K562 (cell line): ENCODE measurements at regions not wholly inside any gene's neighbourhood (a gene's known extent, or its start where the extent isn't known, plus 50 kb on each side); places are given as distances from the start of the nearest gene placed in this dataset.

ENCODE experiments used
- ATAC-seq: fragments of 200-7000 bp; cut with Tn5 transposase; 3 replicates; pipeline ENCODE4 v1.9.1; 2020; ENCODE audit warnings: moderate library complexity
- BruUV-seq: library from RNA; stranded (reverse); fragments of 400-500 nt; replicated peaks from 2 replicates; lab custom pipeline; 2021; lab: Mats Ljungman, UMichigan
- CTCF ChIA-PET: fragments of 300-600 bp; formaldehyde crosslinking; extraction: SDS; loops from one replicate; lab custom pipeline; 2021; ENCODE audit warnings: low intra/inter-chr PET ratio; lab: Yijun Ruan, JAX
- POLR2A ChIA-PET: fragments of 300-600, 350-650 bp; sonication (Branson Sonifier 250); formaldehyde crosslinking; extraction: SDS; loops from one replicate; lab custom pipeline; 2021; ENCODE audit warnings: antibody characterized with exemption, inconsistent platforms; lab: Yijun Ruan, JAX
- DNase-seq, 4 experiments: peaks; one replicate each; pipeline versions ENCODE4 v3.0.0 to v3.0.0-alpha.2; 2011 to 2018; ENCODE audit warnings: low spot score in 3 of 4, mixed read lengths in 3 of 4; ENCODE audit errors: extremely low read depth in 1 of 4
- FAIRE-seq: peaks from 2 replicates; lab custom pipeline; 2011; peaks lifted over from hg19 to GRCh38; lab: Jason Lieb, UNC
- H2AFZ ChIP-seq: 2 replicates; pipeline ENCODE4 v1.6.0; 2011; ENCODE audit warnings: low read depth, low read length, control low read depth, inconsistent platforms
- H3K27ac ChIP-seq: fragments of 200-600 bp; 3 replicates; pipeline ENCODE4 v1.8.0; 2011; ENCODE audit warnings: low read depth, mild to moderate bottlenecking, control low read depth, inconsistent platforms, low read length, moderate library complexity, mixed read lengths; ENCODE audit errors: extremely low read depth
- H3K27me3 ChIP-seq, 2 experiments: fragments of 300-600 bp in 1 of 2; 2 replicates in 1 of 2; 3 replicates in 1 of 2; pipeline versions ENCODE4 v1.6.0 to v1.8.0; 2011; ENCODE audit warnings: inconsistent platforms in 2 of 2, low read length in 2 of 2, mild to moderate bottlenecking in 1 of 2, mixed read lengths in 1 of 2, moderate library complexity in 1 of 2; ENCODE audit not compliant: control insufficient read depth in 2 of 2, insufficient read depth in 2 of 2
- H3K36me3 ChIP-seq: fragments of 300-600 bp; 3 replicates; pipeline ENCODE4 v1.8.0; 2011; ENCODE audit warnings: mild to moderate bottlenecking, low read length, inconsistent platforms; ENCODE audit not compliant: control insufficient read depth, insufficient read depth
- H3K4me1 ChIP-seq, 2 experiments: fragments of 200-600 bp in 1 of 2; replicated peaks in 1 of 2; 2 replicates in 1 of 2; 3 replicates in 1 of 2; pipeline versions ENCODE4 v1.5.1 to v1.8.0; 2011; ENCODE audit warnings: inconsistent platforms in 2 of 2, low read length in 2 of 2, mild to moderate bottlenecking in 1 of 2, mixed read lengths in 1 of 2, moderate library complexity in 1 of 2; ENCODE audit not compliant: control insufficient read depth in 2 of 2, insufficient read depth in 2 of 2
- H3K4me2 ChIP-seq: 2 replicates; pipeline ENCODE4 v1.6.1; 2011; ENCODE audit warnings: low read length, control low read depth, inconsistent platforms, mixed read lengths; ENCODE audit not compliant: insufficient read depth
- H3K4me3 ChIP-seq: fragments of 200-600 bp; sonication (generic), shearing (Covaris generic); 2 replicates; pipeline ENCODE4 v1.5.1; 2016; ENCODE audit warnings: control low read depth, inconsistent platforms
- H3K79me2 ChIP-seq: fragments of 200-600 bp; 3 replicates; pipeline ENCODE4 v1.8.0; 2011; ENCODE audit warnings: low read length, inconsistent platforms; ENCODE audit not compliant: control insufficient read depth, insufficient read depth
- H3K9ac ChIP-seq, 2 experiments: 2 replicates each; pipeline versions ENCODE4 v1.6.0 to v1.6.1; 2011; ENCODE audit warnings: low read depth in 2 of 2, low read length in 2 of 2, control low read depth in 1 of 2, inconsistent platforms in 1 of 2, mild to moderate bottlenecking in 1 of 2, mixed read lengths in 1 of 2; ENCODE audit not compliant: insufficient read depth in 1 of 2
- H3K9me1 ChIP-seq: one replicate; pipeline ENCODE4 v1.6.0; 2011; ENCODE audit warnings: inconsistent platforms, mild to moderate bottlenecking, low read length, moderate library complexity; ENCODE audit not compliant: control insufficient read depth, insufficient read depth
- H3K9me3 ChIP-seq: replicated peaks from 2 replicates; pipeline ENCODE4 v1.5.1; 2011; ENCODE audit warnings: low read depth, low read length, inconsistent platforms; ENCODE audit not compliant: control insufficient read depth, insufficient read depth
- H4K20me1 ChIP-seq: replicated peaks from 2 replicates; pipeline ENCODE4 v1.6.1; 2011; ENCODE audit warnings: low read length, inconsistent platforms, mixed read lengths; ENCODE audit not compliant: control insufficient read depth, insufficient read depth
- BRD4 ChIP-seq: fragments of 200-600 bp; sonication (generic); IDR thresholded peaks from 2 replicates; pipeline ENCODE4 v1.6.1; 2017; ENCODE audit warnings: inconsistent platforms
- E2F4 ChIP-seq: sonication (generic); formaldehyde crosslinking; IDR thresholded peaks from 2 replicates; pipeline ENCODE4 v1.8.0; 2022; ENCODE audit warnings: mild to moderate bottlenecking, low read depth, missing genetic modification reagents
- GTF2F1 ChIP-seq: IDR thresholded peaks from 2 replicates; pipeline ENCODE4 v1.6.1; 2011; ENCODE audit warnings: low read depth, low read length, improper control_type of control experiment
- HDAC1 ChIP-seq, 2 experiments: fragments of 450-650 bp; IDR thresholded peaks; 2 replicates each; pipeline ENCODE4 v1.6.1; 2016 to 2017; ENCODE audit warnings: inconsistent platforms in 1 of 2, mild to moderate bottlenecking in 1 of 2, moderate library complexity in 1 of 2
- HNRNPUL1 ChIP-seq: fragments of 200-400 bp; formaldehyde crosslinking; IDR thresholded peaks from 2 replicates; pipeline ENCODE4 v1.6.1; 2017; ENCODE audit warnings: low read length
- JUN ChIP-seq, 2 experiments: sonication (generic) in 1 of 2; formaldehyde crosslinking in 1 of 2; IDR thresholded peaks; 2 replicates each; pipeline versions ENCODE4 v1.6.1 to v1.8.0; 2012 to 2022; ENCODE audit warnings: borderline replicate concordance in 2 of 2, mild to moderate bottlenecking in 2 of 2, improper control_type of control experiment in 1 of 2, low read depth in 1 of 2, low read length in 1 of 2, missing genetic modification reagents in 1 of 2
- MED1 ChIP-seq: sonication (generic); formaldehyde crosslinking; IDR thresholded peaks from 2 replicates; pipeline ENCODE4 v1.8.1; 2023; ENCODE audit warnings: missing genetic modification reagents, borderline replicate concordance
- RFX5 ChIP-seq: IDR thresholded peaks from 2 replicates; pipeline ENCODE4 v1.6.1; 2011; ENCODE audit warnings: low read depth, mild to moderate bottlenecking, improper control_type of control experiment, low read length
- TAL1 ChIP-seq: fragments of 450-650 bp; IDR thresholded peaks from 2 replicates; pipeline ENCODE4 v1.6.1; 2016; ENCODE audit warnings: mild to moderate bottlenecking
- THRAP3 ChIP-seq: fragments of 450-650 bp; IDR thresholded peaks from 2 replicates; pipeline ENCODE4 v1.6.1; 2016; ENCODE audit warnings: mild to moderate bottlenecking, inconsistent platforms, borderline replicate concordance
- TSHZ1 ChIP-seq: fragments of 250-450 bp; sonication (Bioruptor Pico); IDR thresholded peaks from 2 replicates; pipeline ENCODE4 v1.4.0; 2020; ENCODE audit warnings: mild to moderate bottlenecking, moderate library complexity
- ZBTB43 ChIP-seq: sonication (generic); formaldehyde crosslinking; IDR thresholded peaks from 2 replicates; pipeline ENCODE4 v1.8.0; 2023; ENCODE audit warnings: mild to moderate bottlenecking, missing genetic modification reagents
- ZNF561 ChIP-seq: fragments of 450-650 bp; formaldehyde crosslinking; conservative IDR thresholded peaks from 2 replicates; pipeline ENCODE4 v1.4.0; 2020; ENCODE audit warnings: mild to moderate bottlenecking, moderate library complexity
- ZNF717 ChIP-seq: fragments of 250-450 bp; sonication (Bioruptor Pico); IDR thresholded peaks from 2 replicates; pipeline ENCODE4 v1.5.0; 2021
- in situ Hi-C: fragments of 300-500 bp; cut with MboI; formaldehyde crosslinking; loops from 4 replicates; pipeline ENCODE4 v1.15.0; 2018; ENCODE audit warnings: inconsistent platforms, mixed read lengths
- intact Hi-C: fragments of 100-400 bp; cut with micrococcal nuclease; formaldehyde crosslinking; loops from 2 replicates; pipeline ENCODE4 v1.14.2; 2022

GRCh38 chr11:26126741-26127140, 205.2 kb upstream of the ANO3 start (continued):
- TF ChIP-seq ZNF717 (CRISPR knock-in tag): no peak
- TF ChIP-seq RFX5: no peak
- no peak for TF ChIP-seq TSHZ1
- no peak for TF ChIP-seq MED1 (CRISPR knock-in tag)
- TF ChIP-seq JUN (IDR thresholded peaks at IDR 0.05; ENCODE audit: borderline replicate concordance, low read depth, low read length): no peak
- no peak for TF ChIP-seq JUN (CRISPR knock-in tag; IDR thresholded peaks at IDR 0.05; ENCODE audit: borderline replicate concordance)
- no peak for TF ChIP-seq GTF2F1
- no peak for TF ChIP-seq HDAC1 (IDR thresholded peaks at IDR 0.05)
- TF ChIP-seq THRAP3: no peak
- TF ChIP-seq TAL1: no peak

- no peaks in the 10 kb centered on the region for H3K27me3 ChIP-seq
- CTCF ChIA-PET: no interaction called here
- H3K9me1 ChIP-seq: no peaks in the 10 kb centered on the region
- no peak overlapping the region for H3K4me2 ChIP-seq
- no peaks in the 10 kb centered on the region for H3K36me3 ChIP-seq
- no peaks in the 10 kb centered on the region for H3K79me2 ChIP-seq
- no peak overlapping the region for H3K9ac ChIP-seq
- no peak overlapping the region for H2AFZ ChIP-seq
- no peak for FAIRE-seq
- intact Hi-C loops: no loop called here
- no TSS peak for BruUV-seq
- POLR2A ChIA-PET: no interaction called here
- no peak overlapping the region for H3K27ac ChIP-seq
- H3K4me3 ChIP-seq: no peak overlapping the region
- in situ Hi-C loops: no loop called here
- no peaks in the 10 kb centered on the region for H3K4me1 ChIP-seq
- no peak for DNase-seq
- H3K9me3 ChIP-seq: no peaks in the 10 kb centered on the region
- no peaks in the 10 kb centered on the region for H4K20me1 ChIP-seq
- no peak for ATAC-seq
- TF ChIP-seq BRD4 (no peak), E2F4 (CRISPR knock-in tag) (no peak), HNRNPUL1 (no peak), ZNF561 (CRISPR knock-in tag) (no peak), ZBTB43 (no peak)
These were observed 204.6 kb upstream of the ANO3 start for GRCh38 chr11:26127336-26127735.
